Neural progenitor cell (in vitro differentiated cells): ENCODE measurements at regions not wholly inside any gene's neighbourhood (a gene's known extent, or its start where the extent isn't known, plus 50 kb on each side); places are given as distances from the start of the nearest gene placed in this dataset.

Experiments
- EZH2 ChIP-seq: fragments of 200-600 bp; sonication (generic); IDR thresholded peaks from 2 replicates; pipeline ENCODE4 v1.6.1; 2017; ENCODE audit warnings: antibody characterized with exemption, mild to moderate bottlenecking, moderate library complexity
- EZH2phosphoT487 ChIP-seq: fragments of 200-600 bp; sonication (generic); IDR thresholded peaks from 2 replicates; pipeline ENCODE4 v1.6.1; 2017; ENCODE audit warnings: antibody characterized with exemption
- TF ChIP-seq, protein P1 (sequence below): fragments of 200-600 bp; sonication (generic); IDR thresholded peaks from 2 replicates; pipeline ENCODE4 v1.5.1; 2017; ENCODE audit warnings: antibody characterized with exemption, mild to moderate bottlenecking

DNA sequence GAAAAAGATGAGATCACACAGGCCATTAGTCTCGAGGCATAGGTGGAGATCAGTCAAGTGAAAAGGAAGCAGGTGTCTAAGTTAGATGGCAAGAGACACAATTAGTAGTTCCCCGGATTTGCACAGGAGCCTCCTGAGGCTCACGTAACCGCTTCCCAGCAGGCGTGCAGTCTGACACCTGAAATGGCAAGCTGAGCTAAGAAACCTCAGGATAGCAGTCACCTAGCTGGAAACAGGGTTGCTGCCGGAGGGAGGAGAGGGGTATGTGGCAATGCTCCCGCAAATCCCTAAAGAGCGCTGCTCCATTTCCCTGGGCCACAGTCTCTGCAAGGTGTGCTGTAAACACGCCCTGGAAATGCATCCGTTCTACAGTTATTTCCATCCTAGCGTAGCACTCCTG is 1151.0 kb downstream of the DIAPH3 start:
- TF ChIP-seq, protein P1, sequence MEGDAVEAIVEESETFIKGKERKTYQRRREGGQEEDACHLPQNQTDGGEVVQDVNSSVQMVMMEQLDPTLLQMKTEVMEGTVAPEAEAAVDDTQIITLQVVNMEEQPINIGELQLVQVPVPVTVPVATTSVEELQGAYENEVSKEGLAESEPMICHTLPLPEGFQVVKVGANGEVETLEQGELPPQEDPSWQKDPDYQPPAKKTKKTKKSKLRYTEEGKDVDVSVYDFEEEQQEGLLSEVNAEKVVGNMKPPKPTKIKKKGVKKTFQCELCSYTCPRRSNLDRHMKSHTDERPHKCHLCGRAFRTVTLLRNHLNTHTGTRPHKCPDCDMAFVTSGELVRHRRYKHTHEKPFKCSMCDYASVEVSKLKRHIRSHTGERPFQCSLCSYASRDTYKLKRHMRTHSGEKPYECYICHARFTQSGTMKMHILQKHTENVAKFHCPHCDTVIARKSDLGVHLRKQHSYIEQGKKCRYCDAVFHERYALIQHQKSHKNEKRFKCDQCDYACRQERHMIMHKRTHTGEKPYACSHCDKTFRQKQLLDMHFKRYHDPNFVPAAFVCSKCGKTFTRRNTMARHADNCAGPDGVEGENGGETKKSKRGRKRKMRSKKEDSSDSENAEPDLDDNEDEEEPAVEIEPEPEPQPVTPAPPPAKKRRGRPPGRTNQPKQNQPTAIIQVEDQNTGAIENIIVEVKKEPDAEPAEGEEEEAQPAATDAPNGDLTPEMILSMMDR = no peak
- TF ChIP-seq EZH2phosphoT487 (no peak), EZH2 (no peak)
